ENCODE measurements at regions not wholly inside any gene's neighbourhood (a gene's known extent, or its start where the extent isn't known, plus 50 kb on each side); places are given as distances from the start of the nearest gene placed in this dataset.

GRCh38 chr6:81130969-81131368, 621.5 kb downstream of the TENT5A start:
- Histone ChIP-seq H3K4me3 (no peak overlapping the region), H3K9me3 (no peaks in the 10 kb centered on the region), H3K27me3 (ENCODE audit: insufficient read depth in 3 of 3, low read length in 2 of 3) (no peaks in the 10 kb centered on the region), H3K27ac (no peak overlapping the region), H3K4me1 (no peaks in the 10 kb centered on the region), H3K36me3 (ENCODE audit: insufficient read depth in 1 of 2, low read depth in 1 of 2) (no peaks in the 10 kb centered on the region)
- WGBS, 3 donors = 39 to 63% (median 55%) methylated on average over 1 of the region's 1 CpG
- intact Hi-C loops (cut with DNase I) = no loop called here
- no peak for ATAC-seq
- DNase-seq = no peak
- TF ChIP-seq, protein P1, sequence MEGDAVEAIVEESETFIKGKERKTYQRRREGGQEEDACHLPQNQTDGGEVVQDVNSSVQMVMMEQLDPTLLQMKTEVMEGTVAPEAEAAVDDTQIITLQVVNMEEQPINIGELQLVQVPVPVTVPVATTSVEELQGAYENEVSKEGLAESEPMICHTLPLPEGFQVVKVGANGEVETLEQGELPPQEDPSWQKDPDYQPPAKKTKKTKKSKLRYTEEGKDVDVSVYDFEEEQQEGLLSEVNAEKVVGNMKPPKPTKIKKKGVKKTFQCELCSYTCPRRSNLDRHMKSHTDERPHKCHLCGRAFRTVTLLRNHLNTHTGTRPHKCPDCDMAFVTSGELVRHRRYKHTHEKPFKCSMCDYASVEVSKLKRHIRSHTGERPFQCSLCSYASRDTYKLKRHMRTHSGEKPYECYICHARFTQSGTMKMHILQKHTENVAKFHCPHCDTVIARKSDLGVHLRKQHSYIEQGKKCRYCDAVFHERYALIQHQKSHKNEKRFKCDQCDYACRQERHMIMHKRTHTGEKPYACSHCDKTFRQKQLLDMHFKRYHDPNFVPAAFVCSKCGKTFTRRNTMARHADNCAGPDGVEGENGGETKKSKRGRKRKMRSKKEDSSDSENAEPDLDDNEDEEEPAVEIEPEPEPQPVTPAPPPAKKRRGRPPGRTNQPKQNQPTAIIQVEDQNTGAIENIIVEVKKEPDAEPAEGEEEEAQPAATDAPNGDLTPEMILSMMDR (IDR thresholded peaks at IDR 0.05) = no peak

DNA sequence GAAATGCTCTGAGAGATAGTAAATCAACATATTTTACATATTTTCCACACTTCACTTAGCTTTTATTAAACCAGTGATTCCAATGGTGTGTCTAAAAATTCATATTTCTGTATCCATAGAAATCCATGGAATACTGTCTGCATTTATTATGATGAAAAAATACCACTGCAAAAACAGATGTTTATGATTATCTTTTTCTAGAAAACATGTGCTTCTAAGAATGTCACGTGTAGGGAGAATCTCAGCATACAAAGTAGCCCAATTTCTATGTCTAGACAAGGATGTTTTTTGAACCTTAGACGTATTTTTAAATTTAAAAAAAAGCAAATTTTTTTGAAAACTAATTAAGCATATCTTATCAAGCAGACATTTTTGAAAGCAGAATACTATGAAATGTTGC, 622.4 kb downstream of the TENT5A start:
- DNase-seq = no peak
- H3K27me3 ChIP-seq (ENCODE audit: insufficient read depth in 3 of 3, low read length in 2 of 3) = no peaks in the 10 kb centered on the region
- no peaks in the 10 kb centered on the region for H3K4me1 ChIP-seq
- TF ChIP-seq, protein P1 (IDR thresholded peaks at IDR 0.05) = no peak
- intact Hi-C loops (cut with DNase I) = no loop called here
- no peaks in the 10 kb centered on the region for H3K9me3 ChIP-seq
- no peak for ATAC-seq
- H3K4me3 ChIP-seq = no peak overlapping the region
- 60 to 68% (median 63%) methylated on average over 2 of the region's 2 CpGs for WGBS, 3 donors
- no peaks in the 10 kb centered on the region for H3K36me3 ChIP-seq (ENCODE audit: insufficient read depth in 1 of 2, low read depth in 1 of 2)
- H3K27ac ChIP-seq = no peak overlapping the region

DNA sequence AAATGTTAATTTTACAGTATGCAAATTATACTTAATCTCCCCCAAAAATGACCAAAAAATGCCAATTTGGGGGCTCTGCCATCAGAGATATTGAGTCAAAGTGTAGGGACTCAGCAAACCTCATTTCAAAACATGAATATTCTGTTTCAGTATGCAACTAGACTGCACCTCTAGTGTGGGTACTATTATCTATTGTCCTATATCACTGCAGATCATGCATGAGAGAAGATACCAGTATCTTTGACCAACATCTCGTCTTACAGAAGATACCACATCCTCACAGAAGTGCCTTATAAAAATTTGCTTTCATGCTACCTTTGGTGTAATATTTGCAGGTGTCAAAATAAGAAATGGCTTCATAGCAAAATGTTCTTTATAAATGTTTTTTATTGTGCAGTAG, 623.8 kb downstream of the TENT5A start:
- H3K9me3 ChIP-seq = no peaks in the 10 kb centered on the region
- DNase-seq (no peak), ATAC-seq (no peak)
- TF ChIP-seq, protein P1 (IDR thresholded peaks at IDR 0.05) = no peak
- H3K4me1 ChIP-seq = no peaks in the 10 kb centered on the region
- WGBS, 3 donors = 56 to 76% (median 60%) methylated on average over 1 of the region's 1 CpG
- H3K4me3 ChIP-seq = no peak overlapping the region
- no peaks in the 10 kb centered on the region for H3K36me3 ChIP-seq (ENCODE audit: insufficient read depth in 1 of 2, low read depth in 1 of 2)
- intact Hi-C loops (cut with DNase I) = no loop called here
- no peaks in the 10 kb centered on the region for H3K27me3 ChIP-seq (ENCODE audit: insufficient read depth in 3 of 3, low read length in 2 of 3)
- no peak overlapping the region for H3K27ac ChIP-seq

DNA sequence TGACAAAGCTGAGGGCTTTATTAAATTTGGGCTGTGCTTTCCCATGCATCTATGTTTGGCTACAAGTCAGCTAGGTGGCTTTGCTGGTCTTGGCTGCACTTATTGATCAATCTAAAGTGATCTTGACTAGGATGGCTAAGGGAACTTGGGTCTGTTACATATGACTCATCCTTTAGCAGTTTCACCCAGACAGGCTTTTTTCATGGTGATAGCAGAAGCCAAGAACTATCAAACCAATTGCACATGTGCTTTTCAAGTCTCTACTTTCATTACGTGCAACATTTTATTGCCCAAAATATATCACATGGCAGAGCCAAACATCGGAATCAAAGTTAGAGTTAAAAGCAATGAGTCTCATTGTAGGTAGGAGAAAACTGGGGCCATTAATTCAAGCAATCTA, 626.3 kb downstream of the TENT5A start:
- DNase-seq (no peak), ATAC-seq (no peak)
- H3K36me3 ChIP-seq (ENCODE audit: insufficient read depth in 1 of 2, low read depth in 1 of 2) = no peaks in the 10 kb centered on the region
- WGBS, 3 donors = 49 to 75% (median 50%) methylated on average over 2 of the region's 2 CpGs
- H3K27ac ChIP-seq = no peak overlapping the region
- no peaks in the 10 kb centered on the region for H3K4me1 ChIP-seq
- H3K9me3 ChIP-seq = no peaks in the 10 kb centered on the region
- no peak overlapping the region for H3K4me3 ChIP-seq
- TF ChIP-seq, protein P1 (IDR thresholded peaks at IDR 0.05) = no peak
- no peaks in the 10 kb centered on the region for H3K27me3 ChIP-seq (ENCODE audit: insufficient read depth in 3 of 3, low read length in 2 of 3)
- intact Hi-C loops (cut with DNase I) = no loop called here

- DNase-seq (no peak), ATAC-seq (no peak)
- H3K27ac ChIP-seq = no peak overlapping the region
- 84 to 91% (median 88%) methylated on average over 3 of the region's 3 CpGs for WGBS, 3 donors
- H3K4me1 ChIP-seq = no peaks in the 10 kb centered on the region
- H3K27me3 ChIP-seq (ENCODE audit: insufficient read depth in 3 of 3, low read length in 2 of 3) = no peaks in the 10 kb centered on the region
- no peaks in the 10 kb centered on the region for H3K36me3 ChIP-seq (ENCODE audit: insufficient read depth in 1 of 2, low read depth in 1 of 2)
- intact Hi-C loops (cut with DNase I) = no loop called here
- no peak overlapping the region for H3K4me3 ChIP-seq
- no peaks in the 10 kb centered on the region for H3K9me3 ChIP-seq
- TF ChIP-seq, protein P1 (IDR thresholded peaks at IDR 0.05) = no peak
Observed at GRCh38 chr6:81120280-81120679, 632.2 kb downstream of the TENT5A start.

Data from psoas muscle (tissue), 7 donors.